Sciatic nerve (tissue), 2 donors: ENCODE measurements at regions not wholly inside any gene's neighbourhood (a gene's known extent, or its start where the extent isn't known, plus 50 kb on each side); places are given as distances from the start of the nearest gene placed in this dataset.
"Not testable (repeated sequence)": the region's sequence is repeated elsewhere in the genome, so short reads cannot be mapped to it uniquely, and the experiment has no call there.

Experiments
- ATAC-seq: fragments of 200-7000 bp; cut with Tn5 transposase; one replicate; pipeline ENCODE4 v1.9.1; 2020; ENCODE audit warnings: mild to moderate bottlenecking, moderate library complexity
- DNase-seq: peaks from one replicate; pipeline ENCODE4 v3.0.0-alpha.2; 2020; ENCODE audit warnings: low spot score
- intact Hi-C: fragments of 100-400 bp; cut with DNase I; formaldehyde crosslinking; loops from one replicate; pipeline ENCODE4 v1.14.2; 2022
- donor health status: DM: no; HTN: no; CAD: no.
- donor health status: DM: no; HTN: no; CAD: no.

DNA sequence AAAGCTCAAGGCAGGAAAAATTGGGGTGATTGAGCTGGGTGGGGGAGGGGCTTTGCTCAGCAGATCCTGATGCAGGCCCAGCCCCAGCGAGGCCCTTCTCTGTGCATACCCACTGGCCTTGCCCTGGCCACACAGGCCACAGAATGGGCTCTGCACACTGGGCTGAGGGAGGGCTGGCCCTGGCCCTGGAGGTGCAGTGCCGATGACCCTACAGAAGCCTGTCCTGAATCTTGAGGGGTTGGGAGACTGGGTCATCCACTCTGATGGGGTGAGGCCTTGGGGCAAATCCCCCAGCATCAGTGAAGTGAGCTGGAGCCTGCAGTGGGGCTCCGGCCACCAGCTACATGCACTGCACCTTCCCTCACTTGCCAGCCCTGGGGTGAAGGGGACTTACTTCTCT, 153.1 kb downstream of the URI1 start:
- intact Hi-C loops = no loop called here
- no peak for DNase-seq
- no peak for ATAC-seq

DNA sequence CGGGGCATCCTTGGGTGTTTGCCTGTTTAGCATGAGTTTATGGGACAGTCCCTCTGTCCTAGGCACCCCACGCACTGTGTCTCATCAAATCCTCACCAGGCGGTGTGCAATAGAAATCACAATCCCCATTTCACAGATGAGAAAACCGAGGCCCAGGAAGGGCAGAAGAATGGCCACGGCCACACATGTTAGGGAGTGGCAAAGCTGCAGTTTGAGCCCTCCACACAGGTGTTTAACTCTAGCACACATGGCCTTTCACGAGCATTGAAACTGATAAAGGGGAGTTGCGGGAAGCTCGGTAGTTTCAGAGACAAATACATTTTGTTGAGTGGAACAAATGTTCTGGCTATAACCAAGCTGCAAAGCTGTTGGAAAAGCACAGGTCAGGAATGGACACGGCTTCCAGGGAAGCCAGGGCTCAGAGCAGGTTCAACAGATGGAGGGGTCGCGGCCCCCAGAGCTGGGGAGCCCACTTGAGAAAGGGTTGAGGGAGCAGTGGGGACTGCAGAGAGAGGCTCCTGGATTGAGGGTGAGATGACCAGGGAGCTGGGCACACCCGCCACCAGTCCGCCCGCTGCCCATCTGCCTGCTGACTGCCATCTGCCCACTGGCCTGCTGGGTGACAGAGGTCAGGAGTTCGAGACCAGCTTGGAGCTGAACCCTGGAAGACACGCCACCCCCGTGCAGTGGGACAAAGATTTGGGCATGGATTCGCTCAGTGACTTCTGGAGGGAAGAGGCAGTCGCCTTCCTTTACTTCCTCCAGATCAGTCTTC, 154.7 kb downstream of the URI1 start:
- no peak for DNase-seq

DNA sequence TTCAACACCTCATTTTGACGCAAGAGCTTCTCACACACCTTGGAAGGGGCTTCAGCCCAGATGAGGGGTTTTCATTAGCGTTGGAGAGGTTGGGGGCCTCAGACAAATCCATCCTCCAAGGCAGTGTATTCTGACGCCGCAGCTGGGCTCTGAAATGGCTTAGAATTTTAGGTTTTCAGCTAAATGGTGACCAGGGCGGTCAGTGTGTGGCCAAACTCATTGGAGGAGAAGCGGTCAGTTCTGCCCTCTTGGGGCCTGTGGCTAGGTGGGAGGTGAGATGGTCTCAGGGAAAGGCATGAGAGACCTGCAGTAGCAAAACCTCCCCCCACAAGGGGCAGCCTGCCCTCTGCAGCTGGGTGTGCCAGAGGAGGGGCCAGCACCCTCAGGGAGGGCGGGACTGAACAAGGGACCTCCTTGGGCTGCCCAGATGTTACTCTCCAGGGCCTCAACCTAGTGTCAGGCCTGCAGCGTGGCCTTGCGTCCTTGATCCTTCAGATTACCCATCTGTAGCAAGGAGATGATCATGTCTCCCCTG, 155.8 kb downstream of the URI1 start:
- DNase-seq (no peak), ATAC-seq (no peak)
- intact Hi-C loops = no loop called here

More for the DNA sequence above, 154.7 kb downstream of the URI1 start:
- intact Hi-C loops = no loop called here
- ATAC-seq = no peak

DNA sequence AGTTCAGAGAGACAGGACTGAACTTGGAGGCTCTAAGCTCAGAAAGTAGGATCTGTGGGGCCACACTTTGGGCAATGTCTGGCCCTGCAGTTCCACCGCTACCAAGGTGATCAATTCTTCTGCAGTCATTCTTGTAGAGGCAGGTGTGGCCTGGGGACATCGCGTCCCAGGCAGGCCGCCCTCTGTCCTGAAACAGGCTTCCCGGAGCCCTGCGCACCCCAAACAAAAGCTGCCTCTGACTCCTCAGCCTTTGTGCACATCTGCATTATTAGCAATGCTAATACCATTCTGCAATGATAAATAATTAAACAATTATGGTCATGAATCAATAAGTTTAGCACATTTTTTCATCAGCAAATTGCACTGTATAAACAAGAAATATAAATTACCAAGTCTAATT, 160.2 kb downstream of the URI1 start:
- intact Hi-C loops = no loop called here
- DNase-seq (no peak), ATAC-seq (no peak)

DNA sequence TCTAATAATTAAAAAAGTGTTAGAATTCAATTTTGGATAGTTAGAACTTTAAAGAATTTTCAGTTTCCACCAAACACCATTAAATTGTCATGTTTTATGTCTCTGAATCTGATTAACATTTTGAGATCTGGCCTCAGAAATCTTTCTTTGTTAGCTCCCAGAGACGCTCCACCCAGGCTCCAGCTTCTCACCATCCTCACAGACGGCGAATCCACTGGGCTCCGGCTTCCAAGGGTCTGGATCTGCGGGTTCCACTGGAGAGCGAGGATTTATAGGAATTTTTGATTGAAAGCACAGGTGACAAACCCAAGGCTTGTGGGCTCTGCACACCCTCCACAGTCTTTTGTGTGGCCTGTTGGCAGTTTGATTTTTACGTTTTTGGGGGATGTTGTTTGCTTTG, 160.6 kb downstream of the URI1 start:
- intact Hi-C loops = no loop called here
- DNase-seq (no peak), ATAC-seq (no peak)

DNA sequence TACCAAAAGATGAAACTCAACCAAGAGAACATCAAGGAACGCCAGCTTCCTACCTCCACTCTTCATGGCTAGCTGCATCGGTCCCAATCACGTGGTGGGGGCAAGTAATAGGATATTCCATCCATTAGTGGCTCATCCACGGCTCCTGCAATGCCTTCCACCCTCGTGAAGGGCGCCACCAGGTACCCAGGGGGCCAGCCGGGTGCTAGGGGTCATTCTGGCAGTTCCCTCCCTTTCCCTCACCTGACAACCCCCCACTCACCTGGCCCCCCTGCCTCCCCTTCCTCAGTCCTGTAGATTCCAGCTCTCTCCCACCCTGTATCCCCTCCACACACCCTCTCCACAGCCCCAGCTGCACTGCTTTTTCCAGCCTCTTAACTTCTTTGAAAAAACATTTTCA, 161.9 kb downstream of the URI1 start:
- DNase-seq = no peak
- ATAC-seq = no peak
- intact Hi-C loops = no loop called here

DNA sequence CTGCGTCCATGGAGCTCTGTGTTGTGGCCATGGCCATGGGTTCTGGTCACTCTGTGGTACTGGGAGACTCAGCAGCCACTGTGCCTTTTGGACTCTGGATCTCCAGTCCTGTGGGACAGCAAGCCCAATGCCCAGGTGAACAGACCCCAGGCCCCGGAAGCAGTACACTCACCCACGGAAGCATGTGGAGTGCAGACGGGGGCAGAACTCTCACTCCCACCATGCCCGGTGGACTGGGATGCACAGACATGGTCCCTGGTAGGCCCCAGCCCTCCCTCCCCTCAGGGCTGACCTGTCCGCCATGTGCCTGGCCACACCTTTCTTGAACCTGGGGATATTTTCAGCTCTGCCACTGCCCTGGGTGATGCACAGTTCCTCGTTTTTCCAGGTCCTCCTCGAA, 163.3 kb downstream of the URI1 start:
- intact Hi-C loops = no loop called here
- DNase-seq (no peak), ATAC-seq (no peak)

DNA sequence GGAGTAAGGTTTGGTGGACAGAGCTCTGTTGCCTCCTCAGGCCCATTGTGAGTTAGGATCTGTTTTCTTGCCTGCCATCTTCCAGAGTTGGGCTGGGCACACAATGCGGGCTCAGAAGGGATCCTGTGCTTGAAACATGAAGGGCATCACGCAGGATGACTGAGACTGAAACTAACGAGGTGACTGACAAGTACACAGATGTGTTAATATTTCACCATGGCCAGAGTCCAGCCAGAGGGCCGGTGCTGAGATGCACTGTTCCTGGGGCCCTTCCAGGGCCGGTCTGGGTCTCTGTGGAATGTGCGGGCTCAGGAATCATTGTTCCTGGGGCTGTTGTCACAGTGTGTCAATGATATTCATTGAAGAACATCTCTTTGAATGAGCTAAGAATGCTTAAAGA, 163.7 kb downstream of the URI1 start:
- intact Hi-C loops = no loop called here
- DNase-seq (no peak), ATAC-seq (no peak)

DNA sequence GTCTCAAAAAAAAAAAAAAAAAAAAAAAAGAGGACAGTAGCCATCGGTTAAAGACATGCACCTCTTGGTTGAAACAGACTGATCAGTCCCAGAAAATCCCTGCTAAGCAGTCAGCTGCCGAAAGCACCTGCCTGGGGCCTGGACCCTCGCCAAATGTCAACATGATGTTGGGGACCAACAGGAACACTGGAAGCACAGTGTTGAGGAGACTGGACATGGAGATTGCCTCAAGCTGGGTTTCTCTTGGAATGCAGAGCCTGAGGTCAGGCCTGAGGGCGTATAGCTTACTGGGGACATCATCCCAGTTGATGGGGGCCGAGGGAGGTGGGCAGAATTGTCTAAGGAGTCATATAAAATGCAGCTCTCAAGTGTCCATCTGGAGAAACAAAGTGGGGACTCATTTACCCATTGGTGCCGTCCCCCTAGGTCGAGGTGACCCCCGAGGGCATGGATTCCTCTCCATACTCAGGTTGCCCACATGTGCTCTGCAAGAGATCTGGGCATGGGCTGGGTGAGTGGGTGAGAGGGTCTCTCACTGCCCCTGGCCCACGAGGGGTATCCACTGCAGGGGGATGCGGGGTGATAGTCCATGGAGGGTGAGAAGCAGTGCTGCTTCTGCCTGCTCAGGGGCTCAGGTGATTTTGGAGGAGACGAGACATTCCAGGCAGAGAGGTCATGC, 164.5 kb downstream of the URI1 start:
- intact Hi-C loops = no loop called here
- no peak for DNase-seq
- no peak for ATAC-seq

DNA sequence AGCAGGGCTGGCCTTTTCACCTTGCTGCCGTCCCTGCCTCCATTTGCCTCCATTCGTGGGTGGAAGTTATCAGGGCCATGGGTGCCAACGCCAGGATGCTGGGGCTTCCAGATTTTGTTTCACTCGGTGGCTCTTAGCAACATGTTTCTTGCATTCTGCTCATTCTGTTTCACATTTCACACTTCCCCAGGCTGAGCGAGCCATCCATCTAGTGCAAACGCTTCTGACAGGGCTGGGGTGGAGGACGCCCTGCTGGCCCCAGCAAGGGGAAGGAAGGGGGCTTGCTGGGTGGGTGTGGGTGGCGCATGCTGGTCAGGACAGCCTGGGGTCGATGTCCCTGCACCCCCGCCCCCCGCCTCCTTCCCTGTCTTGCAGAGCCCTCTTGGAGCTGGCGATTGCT, 165.2 kb downstream of the URI1 start:
- no peak for DNase-seq
- ATAC-seq = no peak
- intact Hi-C loops = no loop called here

DNA sequence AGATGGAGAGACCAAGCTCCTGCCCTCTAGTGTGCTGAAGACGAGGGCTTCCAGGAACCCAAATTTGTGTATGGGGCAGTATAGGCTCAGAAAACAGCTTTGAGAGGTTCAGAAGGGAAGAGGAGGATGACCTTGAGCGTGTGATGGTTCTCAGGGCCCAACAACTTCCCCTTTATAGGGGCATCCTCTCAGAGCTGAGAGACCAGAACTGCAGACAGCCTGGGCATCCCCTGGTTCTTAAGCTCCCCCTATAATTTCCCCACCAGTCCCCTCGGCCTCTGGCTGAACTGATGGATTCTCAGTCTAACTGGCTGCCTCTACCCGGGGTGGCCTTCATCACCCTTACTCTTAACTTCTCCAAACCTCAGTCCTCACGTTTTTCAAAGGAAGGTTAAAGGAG, 167.5 kb downstream of the URI1 start:
- intact Hi-C loops = no loop called here
- no peak for DNase-seq
- no peak for ATAC-seq

DNA sequence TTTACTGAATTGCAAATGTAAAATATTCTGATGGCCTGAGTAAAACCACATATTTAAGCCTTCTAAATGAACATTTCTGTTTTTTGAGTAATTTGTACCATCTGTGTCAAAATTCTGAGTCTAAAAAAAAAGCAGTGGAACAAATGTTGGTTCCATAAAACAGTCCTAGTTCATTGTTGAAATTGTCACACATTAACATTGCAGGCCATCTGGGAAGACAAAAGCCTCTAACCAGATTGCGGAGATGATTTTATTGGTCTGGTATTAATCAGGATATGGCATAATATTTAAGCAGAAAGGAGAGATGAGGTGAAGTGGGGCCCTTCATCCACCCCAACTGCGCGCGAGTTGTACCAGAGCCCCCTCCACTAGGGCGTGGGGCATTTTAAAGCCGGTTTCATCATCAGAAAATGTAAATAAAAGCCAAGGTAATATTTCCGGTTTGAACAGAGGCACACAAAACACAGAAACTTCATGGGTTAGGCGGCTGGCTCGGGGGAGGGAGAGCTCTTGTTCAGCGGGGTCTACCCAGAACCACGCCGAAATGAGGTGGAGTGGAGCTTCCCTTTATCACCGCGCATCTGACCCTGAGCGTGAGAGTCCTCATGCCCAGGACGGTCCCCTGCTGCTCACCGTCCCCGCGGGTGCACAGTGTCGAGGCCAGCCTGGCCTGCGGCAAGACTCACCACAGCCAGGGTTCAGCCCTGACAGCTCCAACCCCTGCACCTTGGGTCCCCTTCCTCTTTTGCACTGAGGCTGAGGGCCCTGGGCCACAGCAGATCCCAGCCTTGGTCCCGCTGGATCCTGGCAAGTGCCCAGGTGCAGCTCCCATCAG, 169.2 kb downstream of the URI1 start:
- intact Hi-C loops = no loop called here
- DNase-seq (no peak), ATAC-seq (no peak)

DNA sequence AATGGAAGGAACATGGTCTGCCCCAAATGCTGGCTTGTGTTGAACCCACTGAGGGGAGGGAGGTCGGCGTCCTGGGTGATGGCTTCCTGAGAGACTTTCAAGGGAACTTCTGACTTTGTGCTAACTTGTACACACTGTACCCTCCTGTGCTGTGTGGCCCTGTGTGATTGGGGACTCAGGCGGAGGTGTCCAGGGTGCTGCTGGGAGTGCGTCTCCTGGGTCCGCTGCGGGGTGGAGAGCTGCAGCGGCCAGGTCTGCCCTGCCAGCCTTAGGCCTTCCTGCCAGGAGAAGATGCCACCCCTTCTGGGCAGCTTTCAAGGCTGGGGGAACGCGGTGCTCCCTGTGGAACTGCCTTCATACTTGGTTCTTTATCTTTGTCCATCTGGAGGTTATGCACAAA, 170.1 kb downstream of the URI1 start:
- intact Hi-C loops = no loop called here
- ATAC-seq (no peak), DNase-seq (no peak)

DNA sequence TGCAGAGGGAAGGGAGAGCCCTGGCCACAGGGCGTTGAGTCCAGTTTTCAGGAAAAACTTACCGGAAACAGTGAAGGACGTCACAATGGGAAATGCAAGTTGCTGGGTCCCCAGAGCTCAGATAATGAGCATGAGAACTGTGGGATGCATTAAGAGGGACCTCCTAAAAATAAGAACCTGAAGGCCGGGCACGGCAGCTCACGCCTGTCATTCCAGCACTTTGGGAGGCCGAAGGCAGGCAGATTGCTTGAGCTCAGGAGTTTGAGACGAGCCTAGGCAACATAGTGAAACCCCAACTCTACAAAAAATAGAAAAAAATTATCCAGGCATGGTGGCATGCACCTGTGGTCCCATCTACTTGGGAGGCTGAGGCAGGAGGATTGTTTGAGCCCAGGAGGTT, 170.6 kb downstream of the URI1 start:
- intact Hi-C loops = no loop called here
- ATAC-seq = no peak
- no peak for DNase-seq

DNA sequence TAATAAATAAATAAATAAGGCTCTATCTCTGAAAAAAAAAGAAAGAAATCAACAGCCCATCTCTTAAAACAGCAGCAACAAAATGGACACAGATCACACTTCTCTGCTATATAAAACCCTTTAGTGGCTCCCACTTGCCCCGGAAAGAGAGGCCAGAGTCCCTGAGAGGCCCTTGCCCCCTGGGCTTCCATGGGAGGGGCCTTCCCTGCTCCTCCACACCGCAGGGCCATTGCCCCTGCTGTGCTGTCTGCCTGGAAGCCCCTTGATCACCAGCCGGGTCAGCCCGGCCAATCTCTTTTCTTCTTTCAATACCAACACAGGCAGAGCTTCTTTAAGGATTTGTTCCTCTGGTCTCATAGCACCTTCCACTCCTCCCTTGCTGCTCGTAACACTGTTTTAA, 171.1 kb downstream of the URI1 start:
- intact Hi-C loops = no loop called here
- no peak for DNase-seq
- ATAC-seq = no peak

DNA sequence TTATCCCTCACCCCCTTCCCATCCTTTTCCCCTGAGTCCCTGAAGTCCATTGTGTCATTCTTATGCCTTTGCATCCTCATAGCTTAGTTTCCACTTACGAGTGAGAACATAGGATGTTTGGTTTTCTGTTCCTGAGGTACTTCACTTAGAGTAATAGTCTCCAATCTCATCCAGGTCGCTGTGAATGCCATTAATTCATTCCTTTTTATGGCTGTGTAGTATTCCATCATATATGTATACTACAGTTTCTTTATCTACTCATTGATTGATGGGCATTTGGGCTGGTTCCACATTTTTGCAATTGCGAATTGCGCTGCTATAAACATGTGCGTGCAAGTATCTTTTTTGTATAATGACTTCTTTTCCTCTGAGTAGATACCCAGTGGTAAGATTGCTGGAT, 172.1 kb downstream of the URI1 start:
- intact Hi-C loops, ATAC-seq: not testable (repeated sequence)

DNA sequence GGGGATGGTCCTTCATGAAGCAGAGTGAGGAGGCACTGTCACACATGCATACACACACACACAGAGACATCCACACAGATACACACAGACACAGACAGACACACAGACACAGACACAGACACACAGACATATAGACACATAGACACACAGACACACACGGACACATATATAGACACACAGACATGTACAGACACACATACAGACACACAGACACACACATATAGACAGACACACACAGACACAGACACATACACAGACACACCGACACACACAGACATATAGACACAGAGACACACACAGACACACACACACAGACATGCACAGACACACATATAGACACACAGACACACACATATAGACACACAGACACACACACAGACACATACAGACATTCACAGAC, 173.9 kb downstream of the URI1 start:
- ATAC-seq (no peak), DNase-seq (no peak)
- intact Hi-C loops = no loop called here

More for the DNA sequence above, 172.1 kb downstream of the URI1 start:
- not testable (repeated sequence) for DNase-seq

DNA sequence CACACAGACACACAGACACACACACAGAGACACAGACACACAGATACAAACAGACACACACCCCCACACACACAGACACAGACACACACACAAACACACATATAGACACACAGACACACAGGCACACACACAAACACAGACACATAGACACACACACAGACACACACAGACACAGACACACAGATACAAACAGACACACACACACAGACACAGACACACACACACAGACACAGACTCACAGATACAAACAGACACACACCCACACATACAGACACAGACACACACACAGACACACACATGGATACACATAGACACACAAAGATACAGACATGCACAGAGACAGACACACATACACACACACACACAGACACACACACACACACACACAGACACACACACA, 174.5 kb downstream of the URI1 start:
- DNase-seq (no peak), ATAC-seq (no peak)
- intact Hi-C loops = no loop called here

DNA sequence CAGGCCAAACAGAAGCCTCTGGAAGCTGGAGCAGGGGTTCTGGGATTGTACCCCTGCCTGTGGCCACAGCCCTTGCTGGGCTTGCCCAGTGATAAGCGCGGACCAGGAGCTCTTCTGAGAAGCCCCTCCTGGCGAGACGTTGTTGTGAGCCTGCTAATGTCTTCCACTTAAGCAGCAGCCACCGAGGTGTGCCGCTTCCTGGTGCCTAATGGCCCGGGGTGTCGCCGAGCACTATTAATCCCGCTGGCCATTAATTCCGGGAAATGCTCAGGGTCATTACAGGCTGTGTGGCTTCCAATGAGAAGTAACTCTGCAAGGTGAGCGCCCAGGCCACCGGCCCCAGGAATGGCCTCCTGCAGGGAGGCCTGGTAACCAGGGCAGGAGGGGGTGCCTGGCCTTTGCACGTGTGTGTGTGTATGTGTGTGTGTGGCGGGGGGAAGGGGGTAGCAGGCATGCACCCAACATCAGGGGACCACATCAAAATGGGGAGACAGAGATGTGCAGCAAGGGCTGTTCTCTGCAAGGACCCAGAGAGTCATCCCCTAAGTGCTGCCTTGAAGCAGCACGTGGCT, 175.0 kb downstream of the URI1 start:
- intact Hi-C loops = no loop called here
- no peak for ATAC-seq
- DNase-seq = no peak
